ENCODE measurements at regions not wholly inside any gene's neighbourhood (a gene's known extent, or its start where the extent isn't known, plus 50 kb on each side); places are given as distances from the start of the nearest gene placed in this dataset.

DNA sequence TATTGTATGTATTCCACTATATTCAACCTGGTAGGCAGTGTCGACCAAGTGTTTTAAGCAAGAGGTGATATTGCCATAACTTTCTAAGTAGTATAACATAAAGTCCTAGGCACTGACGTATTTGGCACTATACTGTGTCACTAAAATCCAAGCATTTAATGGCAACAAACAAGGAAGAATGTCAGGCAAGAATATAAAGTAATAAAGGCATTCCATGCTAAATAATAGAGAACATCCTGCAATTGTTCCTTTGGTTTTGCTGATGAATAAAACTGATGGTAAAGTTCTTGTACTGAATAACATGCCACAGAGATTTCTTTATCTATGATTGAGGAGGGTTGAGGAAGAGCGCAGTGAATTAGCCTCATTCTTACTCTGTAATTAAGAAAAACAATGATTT lies 256.9 kb downstream of the HINT1 start:
- TF ChIP-seq, protein P1, sequence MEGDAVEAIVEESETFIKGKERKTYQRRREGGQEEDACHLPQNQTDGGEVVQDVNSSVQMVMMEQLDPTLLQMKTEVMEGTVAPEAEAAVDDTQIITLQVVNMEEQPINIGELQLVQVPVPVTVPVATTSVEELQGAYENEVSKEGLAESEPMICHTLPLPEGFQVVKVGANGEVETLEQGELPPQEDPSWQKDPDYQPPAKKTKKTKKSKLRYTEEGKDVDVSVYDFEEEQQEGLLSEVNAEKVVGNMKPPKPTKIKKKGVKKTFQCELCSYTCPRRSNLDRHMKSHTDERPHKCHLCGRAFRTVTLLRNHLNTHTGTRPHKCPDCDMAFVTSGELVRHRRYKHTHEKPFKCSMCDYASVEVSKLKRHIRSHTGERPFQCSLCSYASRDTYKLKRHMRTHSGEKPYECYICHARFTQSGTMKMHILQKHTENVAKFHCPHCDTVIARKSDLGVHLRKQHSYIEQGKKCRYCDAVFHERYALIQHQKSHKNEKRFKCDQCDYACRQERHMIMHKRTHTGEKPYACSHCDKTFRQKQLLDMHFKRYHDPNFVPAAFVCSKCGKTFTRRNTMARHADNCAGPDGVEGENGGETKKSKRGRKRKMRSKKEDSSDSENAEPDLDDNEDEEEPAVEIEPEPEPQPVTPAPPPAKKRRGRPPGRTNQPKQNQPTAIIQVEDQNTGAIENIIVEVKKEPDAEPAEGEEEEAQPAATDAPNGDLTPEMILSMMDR (IDR thresholded peaks at IDR 0.05) = no peak
- TF ChIP-seq POLR2AphosphoS5 (IDR thresholded peaks at IDR 0.05) = no peak
